Stomach smooth muscle (tissue), 2 donors: ENCODE measurements at regions not wholly inside any gene's neighbourhood (a gene's known extent, or its start where the extent isn't known, plus 50 kb on each side); places are given as distances from the start of the nearest gene placed in this dataset.

Source experiments
- H3K27ac ChIP-seq: one replicate; pipeline ENCODE4 v1.7.0; 2013; ENCODE audit warnings: mild to moderate bottlenecking, low read length, inconsistent platforms
- H3K27me3 ChIP-seq, 2 donors: one replicate each; pipeline ENCODE4 v1.7.0; 2013; ENCODE audit warnings: low read length in 2 of 2; ENCODE audit not compliant: insufficient read depth in 2 of 2, control insufficient read depth in 1 of 2
- H3K36me3 ChIP-seq, 2 donors: one replicate each; pipeline ENCODE4 v1.7.0; 2013; ENCODE audit warnings: low read length in 2 of 2; ENCODE audit not compliant: control insufficient read depth in 2 of 2, insufficient read depth in 2 of 2
- H3K4me1 ChIP-seq: one replicate; pipeline ENCODE4 v1.7.0; 2013; ENCODE audit warnings: low read length; ENCODE audit not compliant: control insufficient read depth, insufficient read depth
- H3K4me3 ChIP-seq, 2 donors: one replicate each; pipeline ENCODE4 v1.7.0; 2013; ENCODE audit warnings: low read length in 2 of 2
- H3K9ac ChIP-seq, 2 donors: one replicate each; pipeline ENCODE4 v1.7.0; 2013; ENCODE audit warnings: low read length in 2 of 2, mild to moderate bottlenecking in 1 of 2
- H3K9me3 ChIP-seq, 2 donors: one replicate each; pipeline ENCODE4 v1.7.0; 2013; ENCODE audit warnings: low read length in 2 of 2; ENCODE audit not compliant: control insufficient read depth in 2 of 2
- donor health status: healthy.
- donor health status: Pancreatic carcinoma.

DNA sequence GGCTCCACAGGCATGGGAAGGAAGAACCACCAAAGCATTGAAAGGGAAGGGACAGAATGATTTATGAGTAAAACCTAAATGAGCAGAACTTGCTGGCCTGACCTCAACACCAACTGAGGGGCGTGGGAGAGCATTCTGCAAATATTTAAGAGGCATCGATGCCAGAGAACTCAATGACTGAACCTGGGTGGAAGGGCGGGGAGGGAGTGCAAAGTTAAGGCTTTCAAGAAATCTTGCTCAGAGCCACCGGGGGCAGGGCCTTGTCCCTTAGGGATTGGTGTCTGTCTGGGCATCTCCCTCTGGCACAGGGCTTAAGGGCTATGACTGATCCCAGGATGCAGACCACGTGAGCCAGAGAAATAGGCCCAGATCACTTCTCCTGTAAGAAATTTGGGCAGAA is 137.1 kb downstream of the ADAMTS15 start:
- Histone ChIP-seq H3K27me3 (no peaks in the 10 kb centered on the region), H3K9me3 (peaks cover 3% of the 10 kb centered on the region in 2 donors), H3K36me3 (no peaks in the 10 kb centered on the region), H3K4me3 (no peak overlapping the region), H3K4me1 (peaks cover 11% of the 10 kb centered on the region), H3K9ac (no peak overlapping the region), H3K27ac (no peak overlapping the region)

GRCh38 chr11:130587658-130588057 is 139.2 kb downstream of the ADAMTS15 start:
- H3K9me3 ChIP-seq: peaks cover 3% of the 10 kb centered on the region in 2 donors
- H3K36me3 ChIP-seq: no peaks in the 10 kb centered on the region
- peaks cover 4% of the 10 kb centered on the region for H3K4me1 ChIP-seq

DNA sequence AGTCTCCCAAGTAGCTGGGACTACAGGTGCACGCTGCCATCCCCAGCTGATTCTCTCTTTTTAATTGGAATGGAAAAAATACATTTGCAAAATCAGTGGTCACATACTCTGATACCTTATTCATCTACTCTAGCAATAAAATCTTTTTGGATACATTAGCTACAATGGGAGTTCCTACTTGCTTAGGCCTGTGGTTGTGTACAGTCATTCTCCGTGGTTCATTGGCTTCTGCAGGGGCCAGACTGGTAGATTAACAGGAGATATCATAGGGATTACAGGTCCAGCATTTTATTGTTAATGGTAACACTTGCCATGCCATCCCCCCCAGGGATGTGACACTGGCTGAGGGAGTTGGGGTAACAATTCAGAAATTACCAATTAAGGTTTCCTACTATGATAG is 140.0 kb downstream of the ADAMTS15 start:
- no peaks in the 10 kb centered on the region for H3K36me3 ChIP-seq
- no peak overlapping the region for H3K27ac ChIP-seq
- no peak overlapping the region for H3K9ac ChIP-seq
- H3K27me3 ChIP-seq: no peaks in the 10 kb centered on the region
- H3K9me3 ChIP-seq: peaks cover 3% of the 10 kb centered on the region in 2 donors
- no peak overlapping the region for H3K4me3 ChIP-seq
- H3K4me1 ChIP-seq: peaks cover 4% of the 10 kb centered on the region

More at GRCh38 chr11:130587658-130588057, 139.2 kb downstream of the ADAMTS15 start:
- Histone ChIP-seq H3K9ac (no peak overlapping the region), H3K27ac (no peak overlapping the region), H3K4me3 (no peak overlapping the region), H3K27me3 (no peaks in the 10 kb centered on the region)

DNA sequence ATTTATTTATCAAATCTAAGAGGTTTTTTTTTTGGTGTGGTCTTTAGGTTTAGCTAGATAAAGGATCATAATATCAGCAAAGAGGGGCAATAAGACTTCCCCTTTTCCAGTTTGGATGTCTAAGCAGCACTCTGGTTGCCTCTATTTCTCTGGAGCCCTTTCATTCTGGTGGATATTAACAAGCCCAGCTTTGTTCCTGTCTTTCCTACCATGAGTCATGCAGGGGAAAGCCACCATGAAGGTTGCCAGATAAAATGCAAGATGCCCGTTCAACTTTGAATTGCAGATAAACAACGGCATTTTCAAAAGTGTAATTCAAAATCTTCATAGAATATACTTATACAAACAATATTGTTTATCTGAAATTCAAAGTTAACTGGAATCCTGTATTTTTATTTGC is 143.6 kb downstream of the ADAMTS15 start:
- Histone ChIP-seq H3K4me3 (no peak overlapping the region), H3K4me1 (no peaks in the 10 kb centered on the region), H3K9me3 (peaks cover 2 to 3% of the 10 kb centered on the region in 2 donors), H3K27me3 (no peaks in the 10 kb centered on the region), H3K9ac (no peak overlapping the region), H3K36me3 (no peaks in the 10 kb centered on the region), H3K27ac (no peak overlapping the region)

DNA sequence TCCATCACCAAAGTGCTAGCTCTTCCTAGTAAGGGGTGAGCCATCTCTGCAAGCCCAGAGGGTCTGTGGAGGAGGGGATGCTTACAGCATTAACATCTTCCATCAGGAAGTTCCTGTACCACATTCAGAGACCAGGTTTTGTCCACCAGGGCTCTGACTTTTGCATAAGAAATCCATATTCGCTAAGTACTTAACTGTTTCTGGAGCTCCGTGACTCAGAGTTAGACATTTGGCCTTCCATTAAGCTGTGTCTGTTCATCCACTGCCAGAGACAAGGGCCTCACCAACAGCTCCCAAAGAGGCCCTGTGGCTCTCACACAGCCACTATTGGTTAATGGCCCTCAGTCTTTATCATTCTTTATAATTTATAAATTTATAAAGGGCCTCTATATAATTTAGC is 144.6 kb downstream of the ADAMTS15 start:
- H3K9ac ChIP-seq: no peak overlapping the region
- no peaks in the 10 kb centered on the region for H3K36me3 ChIP-seq
- H3K9me3 ChIP-seq: no peaks in the 10 kb centered on the region
- no peaks in the 10 kb centered on the region for H3K4me1 ChIP-seq
- no peak overlapping the region for H3K4me3 ChIP-seq
- H3K27ac ChIP-seq: no peak overlapping the region
- no peaks in the 10 kb centered on the region for H3K27me3 ChIP-seq

GRCh38 chr11:130598433-130598832 is 150.0 kb downstream of the ADAMTS15 start:
- Histone ChIP-seq H3K4me3 (no peak overlapping the region), H3K9me3 (no peaks in the 10 kb centered on the region), H3K27me3 (no peaks in the 10 kb centered on the region), H3K36me3 (no peaks in the 10 kb centered on the region), H3K9ac (no peak overlapping the region), H3K27ac (no peak overlapping the region), H3K4me1 (peaks cover 6% of the 10 kb centered on the region)

- Histone ChIP-seq H3K9ac (no peak overlapping the region), H3K4me3 (no peak overlapping the region), H3K27me3 (no peaks in the 10 kb centered on the region), H3K27ac (no peak overlapping the region), H3K4me1 (peaks cover 6% of the 10 kb centered on the region), H3K9me3 (no peaks in the 10 kb centered on the region), H3K36me3 (no peaks in the 10 kb centered on the region)
These were observed 150.7 kb downstream of the ADAMTS15 start for GRCh38 chr11:130599073-130599654.

- Histone ChIP-seq H3K36me3 (no peaks in the 10 kb centered on the region), H3K27ac (no peak overlapping the region), H3K27me3 (no peaks in the 10 kb centered on the region), H3K4me3 (no peak overlapping the region), H3K9ac (no peak overlapping the region), H3K4me1 (peaks cover 6% of the 10 kb centered on the region), H3K9me3 (no peaks in the 10 kb centered on the region)
These were observed 151.7 kb downstream of the ADAMTS15 start for GRCh38 chr11:130600139-130600538.

DNA sequence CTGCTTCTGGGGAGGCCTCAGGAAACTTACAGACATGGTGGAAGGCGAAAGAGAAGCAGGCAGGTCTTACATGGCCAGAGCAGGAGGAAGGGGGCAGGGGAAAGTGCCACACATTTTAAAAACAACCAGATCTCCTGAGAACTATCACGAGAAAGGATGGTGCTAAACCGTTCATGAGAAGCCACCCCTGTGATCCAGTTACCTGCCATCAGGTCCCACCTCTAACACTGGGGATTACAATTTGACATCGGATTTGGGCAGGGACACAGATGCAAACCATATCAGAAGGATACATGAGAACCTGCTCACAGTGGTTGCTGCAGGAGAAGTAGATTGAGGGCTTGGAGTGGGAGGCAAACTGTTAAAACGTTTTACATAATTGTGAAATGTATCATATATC is 152.2 kb downstream of the ADAMTS15 start:
- Histone ChIP-seq H3K9me3 (no peaks in the 10 kb centered on the region), H3K36me3 (no peaks in the 10 kb centered on the region), H3K9ac (no peak overlapping the region), H3K27ac (no peak overlapping the region), H3K4me1 (peaks cover 6% of the 10 kb centered on the region), H3K4me3 (no peak overlapping the region), H3K27me3 (no peaks in the 10 kb centered on the region)

DNA sequence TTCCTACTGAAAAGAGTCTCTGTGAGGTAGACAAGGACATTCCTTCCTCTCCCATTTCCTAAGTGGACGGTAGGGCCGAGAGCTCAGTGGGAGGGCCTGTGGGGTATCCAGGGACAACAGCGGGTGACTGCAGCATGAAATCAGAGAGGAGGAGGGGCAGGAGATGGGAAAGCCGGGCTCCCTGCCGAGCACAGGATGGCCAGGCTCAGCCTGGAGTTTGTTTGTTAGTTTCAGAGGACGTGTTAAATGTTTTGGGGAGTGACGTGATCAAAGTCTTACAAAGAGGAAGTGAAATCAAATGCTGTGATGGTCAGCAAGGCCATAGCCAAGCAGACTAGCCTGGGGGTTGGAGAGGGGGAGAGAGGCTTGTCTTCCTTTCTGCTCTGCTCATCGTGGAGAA is 152.7 kb downstream of the ADAMTS15 start:
- Histone ChIP-seq H3K36me3 (no peaks in the 10 kb centered on the region), H3K9ac (no peak overlapping the region), H3K9me3 (no peaks in the 10 kb centered on the region), H3K4me1 (peaks cover 6% of the 10 kb centered on the region), H3K27ac (no peak overlapping the region), H3K4me3 (no peak overlapping the region), H3K27me3 (no peaks in the 10 kb centered on the region)

DNA sequence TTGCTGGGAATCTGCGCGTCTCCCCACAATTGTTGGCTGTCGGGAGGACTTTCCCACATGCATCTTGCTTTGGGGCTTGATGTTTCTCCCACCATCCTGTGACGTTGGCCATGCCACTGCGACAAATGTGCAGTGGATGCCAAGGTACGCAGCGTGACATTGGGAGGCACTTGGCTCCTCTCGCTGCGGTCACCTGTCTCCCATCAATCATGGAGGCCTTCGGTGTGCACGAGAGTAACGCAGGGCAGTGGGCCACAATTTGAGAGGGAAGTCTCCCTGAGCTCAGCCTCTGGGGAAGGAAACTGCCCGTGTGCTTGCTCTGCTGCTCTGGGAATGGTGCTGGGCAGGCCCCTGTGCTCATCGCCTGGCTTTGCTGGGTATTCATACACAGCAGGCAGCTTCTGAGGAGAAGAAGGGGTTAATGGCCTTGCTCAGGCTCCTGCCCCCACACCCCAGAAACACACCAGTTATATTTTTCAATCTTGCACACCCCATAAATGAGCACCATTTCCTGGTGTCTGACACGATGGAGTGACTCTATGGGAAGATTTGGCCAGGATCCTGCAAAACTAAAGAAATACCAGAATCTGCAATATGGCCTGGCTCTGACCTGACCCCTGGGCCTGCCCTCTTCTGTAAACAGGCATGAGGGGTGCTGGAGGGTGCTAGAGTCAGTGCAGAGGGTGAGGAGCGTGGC is 153.5 kb downstream of the ADAMTS15 start:
- Histone ChIP-seq H3K4me3 (no peak overlapping the region), H3K27me3 (no peaks in the 10 kb centered on the region), H3K4me1 (peaks cover 6% of the 10 kb centered on the region), H3K27ac (no peak overlapping the region), H3K36me3 (no peaks in the 10 kb centered on the region), H3K9ac (no peak overlapping the region), H3K9me3 (no peaks in the 10 kb centered on the region)
